GM12878 (cell line): ENCODE measurements at regions not wholly inside any gene's neighbourhood (a gene's known extent, or its start where the extent isn't known, plus 50 kb on each side); places are given as distances from the start of the nearest gene placed in this dataset.

ENCODE experiments used
- ATAC-seq: fragments of 200-7000 bp; cut with Tn5 transposase; 3 replicates; pipeline ENCODE4 v1.9.1; 2020; ENCODE audit warnings: mild to moderate bottlenecking, moderate library complexity
- BruUV-seq: library from RNA; stranded (reverse); fragments of 400-500 nt; replicated peaks from 2 replicates; lab custom pipeline; 2021; lab: Mats Ljungman, UMichigan
- CTCF ChIA-PET: fragments of 300-600 bp; sonication (Branson Sonifier 250); formaldehyde crosslinking; extraction: SDS; loops from one replicate; lab custom pipeline; 2021; ENCODE audit warnings: inconsistent platforms; lab: Yijun Ruan, JAX
- POLR2A ChIA-PET: fragments of 350-600 bp; formaldehyde crosslinking; extraction: SDS; loops from one replicate; lab custom pipeline; 2021; ENCODE audit warnings: inconsistent platforms; lab: Charles Lee
- RAD21 ChIA-PET: fragments of 300-600 bp; sonication (Branson Sonifier 250); formaldehyde crosslinking; loops from one replicate; lab custom pipeline; 2023; ENCODE audit warnings: antibody characterized with exemption; ENCODE audit not compliant: unreplicated experiment; lab: Charles Lee
- SMC1A ChIA-PET: fragments of 300-600 bp; sonication (Branson Sonifier 250); formaldehyde crosslinking; loops from one replicate; lab custom pipeline; 2023; ENCODE audit not compliant: unreplicated experiment, uncharacterized antibody; lab: Charles Lee
- DNase-seq: peaks from one replicate; pipeline ENCODE4 v3.0.0-alpha.2; 2011; ENCODE audit warnings: low read depth, low spot score
- FAIRE-seq: peaks from 3 replicates; lab custom pipeline; 2011; peaks lifted over from hg19 to GRCh38; lab: Jason Lieb, UNC
- H2AFZ ChIP-seq: 2 replicates; pipeline ENCODE4 v1.6.0; 2011; ENCODE audit warnings: low read depth, low read length, control low read depth; ENCODE audit not compliant: control insufficient read depth
- H3K27ac ChIP-seq: 2 replicates; pipeline ENCODE4 v1.5.1; 2011; ENCODE audit warnings: control low read depth; ENCODE audit not compliant: control insufficient read depth, insufficient read depth
- H3K27me3 ChIP-seq, 2 experiments: replicated peaks in 1 of 2; 2 replicates each; pipeline versions ENCODE4 v1.6.0 to v1.6.1; 2011; ENCODE audit warnings: low read length in 1 of 2; ENCODE audit not compliant: control insufficient read depth in 2 of 2, insufficient read depth in 2 of 2
- H3K36me3 ChIP-seq, 2 experiments: 2 replicates each; pipeline ENCODE4 v1.5.1; 2011; ENCODE audit warnings: low read length in 1 of 2; ENCODE audit not compliant: control insufficient read depth in 2 of 2, insufficient read depth in 2 of 2
- H3K4me1 ChIP-seq: 2 replicates; pipeline ENCODE4 v1.6.1; 2011; ENCODE audit warnings: mild to moderate bottlenecking, low read length, moderate library complexity, mixed read lengths; ENCODE audit not compliant: control insufficient read depth, insufficient read depth
- H3K4me2 ChIP-seq: 2 replicates; pipeline ENCODE4 v1.6.0; 2011; ENCODE audit warnings: control low read depth; ENCODE audit not compliant: control insufficient read depth, insufficient read depth
- H3K4me3 ChIP-seq: fragments of 200-600 bp; sonication (generic); 2 replicates; pipeline ENCODE4 v1.5.1; 2016
- H3K79me2 ChIP-seq: 2 replicates; pipeline ENCODE4 v1.6.0; 2011; ENCODE audit warnings: low read length; ENCODE audit not compliant: control insufficient read depth, insufficient read depth
- H3K9ac ChIP-seq: 2 replicates; pipeline ENCODE4 v1.8.0; 2011; ENCODE audit warnings: low read length, control low read depth, mixed read lengths; ENCODE audit not compliant: control insufficient read depth, insufficient read depth
- H3K9me3 ChIP-seq: replicated peaks from 3 replicates; pipeline ENCODE4 v1.5.1; 2011; ENCODE audit warnings: mild to moderate bottlenecking, low read length; ENCODE audit not compliant: control insufficient read depth, insufficient read depth
- H4K20me1 ChIP-seq: 2 replicates; pipeline ENCODE4 v1.6.0; 2011; ENCODE audit not compliant: control insufficient read depth, insufficient read depth
- BCL11A ChIP-seq: IDR thresholded peaks from 2 replicates; pipeline ENCODE4 v1.6.1; 2011; ENCODE audit warnings: low read depth, low read length
- ETV6 ChIP-seq, 2 experiments: fragments of 450-650 bp in 1 of 2; IDR thresholded peaks in 1 of 2; conservative IDR thresholded peaks in 1 of 2; 2 replicates each; pipeline ENCODE4 v1.6.1; 2014; ENCODE audit warnings: antibody characterized with exemption in 1 of 2, borderline replicate concordance in 1 of 2, low read depth in 1 of 2, mild to moderate bottlenecking in 1 of 2, moderate library complexity in 1 of 2
- MAX ChIP-seq: IDR thresholded peaks from 2 replicates; pipeline ENCODE4 v1.6.1; 2012; ENCODE audit warnings: low read depth, low read length, improper control_type of control experiment
- NRF1 ChIP-seq: conservative IDR thresholded peaks from 2 replicates; pipeline ENCODE4 v1.6.1; 2011; ENCODE audit warnings: mild to moderate bottlenecking, low read depth, low read length, improper control_type of control experiment
- POLR2AphosphoS5 ChIP-seq: IDR thresholded peaks from 2 replicates; pipeline ENCODE4 v1.6.1; 2011; ENCODE audit warnings: mild to moderate bottlenecking, low read length, inconsistent platforms
- PRDM15 ChIP-seq: fragments of 450-650 bp; formaldehyde crosslinking; IDR thresholded peaks from 2 replicates; pipeline ENCODE4 v1.4.0; 2020; ENCODE audit warnings: mild to moderate bottlenecking, moderate library complexity
- RUNX3 ChIP-seq: IDR thresholded peaks from 2 replicates; pipeline ENCODE4 v1.6.1; 2012; ENCODE audit warnings: low read length, inconsistent platforms
- SMAD5 ChIP-seq: IDR thresholded peaks from 2 replicates; pipeline ENCODE4 v1.6.1; 2016; ENCODE audit warnings: antibody characterized with exemption, low read depth
- TCF7 ChIP-seq: IDR thresholded peaks from 2 replicates; pipeline ENCODE4 v1.6.1; 2014; ENCODE audit warnings: antibody characterized with exemption, borderline replicate concordance
- ZBTB33 ChIP-seq: fragments of 450-650 bp; IDR thresholded peaks from 2 replicates; pipeline ENCODE4 v1.6.1; 2017; ENCODE audit warnings: mild to moderate bottlenecking
- ZNF207 ChIP-seq: fragments of 450-650 bp; IDR thresholded peaks from 2 replicates; pipeline ENCODE4 v1.6.1; 2014; ENCODE audit warnings: antibody characterized with exemption, mild to moderate bottlenecking, borderline replicate concordance
- ZSCAN29 ChIP-seq: fragments of 450-650 bp; IDR thresholded peaks from 2 replicates; pipeline ENCODE4 v1.6.1; 2017; ENCODE audit warnings: mild to moderate bottlenecking, moderate library complexity
- WGBS: methylation state at CpG from one replicate; pipeline ENCODE4 v1.1.6; 2016; ENCODE audit warnings: low lambda C conversion rate; ENCODE audit not compliant: insufficient replicate concordance, insufficient coverage; ENCODE audit errors: missing lambda C conversion rate; 5-methylcytosine and 5-hydroxymethylcytosine counted together
- in situ Hi-C: fragments of 300-500 bp; cut with MboI; formaldehyde crosslinking; loops from 9 replicates; pipeline ENCODE4 v1.14.3; 2018; ENCODE audit warnings: mixed read lengths
- intact Hi-C: fragments of 100-400 bp; cut with micrococcal nuclease; formaldehyde crosslinking; loops from one replicate; pipeline ENCODE4 v1.14.2; 2022; ENCODE audit not compliant: unreplicated experiment

- Histone ChIP-seq H3K36me3 (no peaks in the 10 kb centered on the region), H3K9ac (no peak overlapping the region), H3K4me1 (no peaks in the 10 kb centered on the region), H3K27ac (no peak overlapping the region), H3K27me3 (no peaks in the 10 kb centered on the region), H3K79me2 (no peaks in the 10 kb centered on the region), H3K9me3 (no peaks in the 10 kb centered on the region; the same call in 2 of the 3 replicates), H3K4me2 (no peak overlapping the region), H2AFZ (no peak overlapping the region), H4K20me1 (no peaks in the 10 kb centered on the region), H3K4me3 (no peak overlapping the region)
- intact Hi-C loops (no loop called here), in situ Hi-C loops (no loop called here)
- DNase-seq (no peak), FAIRE-seq (no peak), ATAC-seq (no peak)
- 18% methylated on average over 14 of the region's 14 CpGs for WGBS
- ChIA-PET SMC1A (no interaction called here), POLR2A (no interaction called here), RAD21 (no interaction called here), CTCF (no interaction called here)
- no TSS peak for BruUV-seq
- TF ChIP-seq ZSCAN29: no peak
- no peak for TF ChIP-seq ZNF207
- no peak for TF ChIP-seq NRF1
- TF ChIP-seq ETV6 (conservative IDR thresholded peaks at IDR 0.05 in 1 of 2, IDR thresholded peaks at IDR 0.05 in 1 of 2; ENCODE audit: borderline replicate concordance in 1 of 2, low read depth in 1 of 2): no peak
- no peak for TF ChIP-seq RUNX3
- TF ChIP-seq SMAD5: no peak
- TF ChIP-seq TCF7: no peak
Measured at GRCh38 chr22:48453751-48454485, 1373.8 kb downstream of the BRD1 start.

GRCh38 chr22:48453171-48453570 is 1374.5 kb downstream of the BRD1 start:
- no peak for FAIRE-seq
- H3K4me2 ChIP-seq: no peak overlapping the region
- DNase-seq: no peak
- peaks cover 2% of the 10 kb centered on the region; the same call in 1 of the 3 replicates for H3K9me3 ChIP-seq
- ChIA-PET CTCF (no interaction called here), SMC1A (no interaction called here), POLR2A (no interaction called here), RAD21 (no interaction called here)
- H3K9ac ChIP-seq: no peak overlapping the region
- in situ Hi-C loops: no loop called here
- no peak overlapping the region for H3K4me3 ChIP-seq
- BruUV-seq: no TSS peak
- H3K27me3 ChIP-seq: no peaks in the 10 kb centered on the region
- H3K4me1 ChIP-seq: no peaks in the 10 kb centered on the region
- H2AFZ ChIP-seq: no peak overlapping the region
- no peak for ATAC-seq
- TF ChIP-seq ZBTB33: no peak
- TF ChIP-seq NRF1: no peak
- TF ChIP-seq MAX: no peak
- no peak for TF ChIP-seq BCL11A
- TF ChIP-seq PRDM15 (CRISPR knock-in tag): no peak
- no peak for TF ChIP-seq POLR2AphosphoS5
- H3K27ac ChIP-seq: no peak overlapping the region
- no peaks in the 10 kb centered on the region for H3K36me3 ChIP-seq
- no peaks in the 10 kb centered on the region for H3K79me2 ChIP-seq
- 31% methylated on average over 7 of the region's 7 CpGs for WGBS
- H4K20me1 ChIP-seq: no peaks in the 10 kb centered on the region
- intact Hi-C loops: no loop called here
